PC-9 (cell line): ENCODE measurements at regions not wholly inside any gene's neighbourhood (a gene's known extent, or its start where the extent isn't known, plus 50 kb on each side); places are given as distances from the start of the nearest gene placed in this dataset.

Source experiments
- BruUV-seq: library from RNA; stranded (reverse); fragments of 400-500 nt; replicated peaks from 2 replicates; lab custom pipeline; 2021; lab: Mats Ljungman, UMichigan
- CTCF ChIA-PET: fragments of 300-600 bp; sonication (Branson Sonifier 250); formaldehyde crosslinking; loops from one replicate; lab custom pipeline; 2022; ENCODE audit warnings: antibody characterized with exemption; lab: Charles Lee
- POLR2A ChIA-PET: fragments of 300-600 bp; sonication (Branson Sonifier 250); formaldehyde crosslinking; loops from one replicate; lab custom pipeline; 2022; ENCODE audit warnings: antibody characterized with exemption; ENCODE audit not compliant: unreplicated experiment; lab: Charles Lee
- DNase-seq, 2 experiments: peaks; one replicate each; pipeline versions ENCODE4 v3.0.0 to v3.0.0-alpha.2; 2015 to 2022; ENCODE audit warnings: mixed read lengths in 1 of 2
- H2AFZ ChIP-seq: fragments of 200-600 bp; sonication (generic); 2 replicates; pipeline ENCODE4 v1.8.1; 2017; ENCODE audit warnings: antibody characterized with exemption
- H3F3A ChIP-seq: fragments of 200-600 bp; sonication (generic); 2 replicates; pipeline ENCODE4 v1.8.1; 2017; ENCODE audit warnings: antibody characterized with exemption, mild to moderate bottlenecking, low read depth; ENCODE audit not compliant: insufficient read depth
- H3K27ac ChIP-seq: fragments of 200-600 bp; sonication (generic); 2 replicates; pipeline ENCODE4 v1.6.1; 2016; ENCODE audit warnings: mixed run types
- H3K27me3 ChIP-seq: fragments of 200-600 bp; sonication (generic); 2 replicates; pipeline ENCODE4 v1.6.1; 2016; ENCODE audit warnings: low read depth, mixed run types; ENCODE audit not compliant: insufficient read depth
- H3K36me3 ChIP-seq: fragments of 200-600 bp; sonication (generic); 2 replicates; pipeline ENCODE4 v1.6.1; 2016; ENCODE audit warnings: low read depth, mixed run types
- H3K4me1 ChIP-seq: fragments of 200-600 bp; sonication (generic); replicated peaks from 2 replicates; pipeline ENCODE4 v1.6.1; 2016; ENCODE audit warnings: mixed run types; ENCODE audit not compliant: insufficient read depth
- H3K4me2 ChIP-seq: fragments of 200-600 bp; sonication (generic); 2 replicates; pipeline ENCODE4 v1.6.1; 2017; ENCODE audit warnings: mixed run types
- H3K4me3 ChIP-seq: fragments of 200-600 bp; sonication (generic); 2 replicates; pipeline ENCODE4 v1.6.1; 2016; ENCODE audit warnings: mixed run types
- H3K79me2 ChIP-seq: fragments of 200-600 bp; sonication (generic); 2 replicates; pipeline ENCODE4 v1.6.1; 2017; ENCODE audit warnings: low read depth, mixed run types
- H3K9me2 ChIP-seq: fragments of 200-600 bp; sonication (generic); 2 replicates; pipeline ENCODE4 v1.8.1; 2017; ENCODE audit warnings: mild to moderate bottlenecking; ENCODE audit not compliant: insufficient read depth
- H3K9me3 ChIP-seq: fragments of 200-600 bp; sonication (generic); 2 replicates; pipeline ENCODE4 v1.8.1; 2016; ENCODE audit warnings: low read depth; ENCODE audit not compliant: insufficient read depth
- H4K20me1 ChIP-seq: fragments of 200-600 bp; sonication (generic); 2 replicates; pipeline ENCODE4 v1.8.1; 2017; ENCODE audit not compliant: insufficient read depth
- EZH2 ChIP-seq: fragments of 200-600 bp; sonication (generic); IDR thresholded peaks from 2 replicates; pipeline ENCODE4 v1.8.0; 2017; ENCODE audit warnings: antibody characterized with exemption, low read depth
- intact Hi-C: fragments of 100-400 bp; cut with micrococcal nuclease; formaldehyde crosslinking; loops from one replicate; pipeline ENCODE4 v1.10.0; 2022; ENCODE audit not compliant: unreplicated experiment
- TF ChIP-seq, protein P1 (sequence below): fragments of 200-600 bp; sonication (generic); conservative IDR thresholded peaks from 2 replicates; pipeline ENCODE4 v1.6.1; 2017; ENCODE audit warnings: mixed run types, antibody characterized with exemption, mild to moderate bottlenecking, moderate library complexity

DNA sequence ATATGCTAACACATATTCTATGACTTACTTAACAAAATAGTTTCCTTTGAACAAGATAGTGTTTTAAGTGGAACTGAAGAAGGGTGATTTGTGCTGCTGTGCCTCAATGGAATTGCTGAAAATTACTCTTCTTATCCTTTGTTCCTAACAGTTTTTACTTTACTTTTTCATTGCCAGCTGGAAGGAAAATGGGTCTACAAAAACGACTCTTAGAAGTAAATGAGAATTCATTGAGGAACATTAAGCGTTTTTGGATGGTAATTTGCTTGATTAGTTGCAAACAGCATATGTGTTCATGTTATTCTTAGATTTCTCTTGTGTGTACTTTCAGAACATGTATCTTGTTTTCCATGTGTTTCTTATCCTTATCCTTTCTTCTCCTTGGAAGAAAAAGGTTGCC is 170.4 kb upstream of the VEGFC start:
- no peak overlapping the region for H3K4me2 ChIP-seq
- POLR2A ChIA-PET, result no interaction called here
- TF ChIP-seq EZH2, result no peak
- intact Hi-C loops, result no loop called here
- no peaks in the 10 kb centered on the region for H3F3A ChIP-seq
- H3K9me2 ChIP-seq, result no peaks in the 10 kb centered on the region
- H2AFZ ChIP-seq, result no peak overlapping the region
- no peak overlapping the region for H3K27ac ChIP-seq
- no peak for DNase-seq
- H4K20me1 ChIP-seq, result no peaks in the 10 kb centered on the region
- CTCF ChIA-PET, result interaction anchor here (1.7 kb wide), 1 partner anchor 84 kb away, joined by 11 read pairs; no protein-coding TSS in a partner anchor
- no peaks in the 10 kb centered on the region for H3K36me3 ChIP-seq
- no peak overlapping the region for H3K4me3 ChIP-seq
- H3K4me1 ChIP-seq, result no peaks in the 10 kb centered on the region
- no peaks in the 10 kb centered on the region for H3K27me3 ChIP-seq
- H3K79me2 ChIP-seq, result no peaks in the 10 kb centered on the region
- no peaks in the 10 kb centered on the region for H3K9me3 ChIP-seq
- no TSS peak for BruUV-seq

DNA sequence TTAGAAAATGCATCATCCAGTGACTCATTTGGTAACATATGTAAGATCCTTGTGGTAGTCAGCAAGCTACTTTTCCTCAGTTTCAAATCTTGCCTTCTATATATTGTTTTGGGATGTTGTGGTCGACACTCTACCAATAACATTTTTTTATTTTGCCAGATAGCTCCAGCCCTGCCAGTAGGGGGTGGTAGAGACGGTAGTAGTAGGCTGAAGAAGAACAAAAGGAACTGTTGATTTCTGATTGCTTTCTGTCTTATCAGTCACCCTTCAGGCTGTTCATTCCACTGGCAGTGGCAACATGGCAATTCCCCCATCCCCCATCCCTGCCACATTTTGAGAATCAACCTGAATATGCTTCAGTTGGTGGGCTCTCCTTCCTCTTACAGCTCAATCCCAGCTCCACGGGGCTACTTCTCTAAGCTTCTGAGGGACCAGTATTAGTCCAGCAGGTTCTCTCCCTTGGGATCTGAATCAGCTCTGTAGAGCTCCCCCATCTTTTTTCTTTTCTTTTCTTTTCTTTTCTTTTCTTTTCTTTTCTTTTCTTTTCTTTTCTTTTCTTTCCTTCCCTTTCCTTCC is 171.5 kb upstream of the VEGFC start:
- no TSS peak for BruUV-seq
- intact Hi-C loops, result no loop called here
- Histone ChIP-seq H3K27ac (no peak overlapping the region), H3K27me3 (no peaks in the 10 kb centered on the region), H3K4me1 (no peaks in the 10 kb centered on the region), H3K9me2 (no peaks in the 10 kb centered on the region), H3F3A (no peaks in the 10 kb centered on the region), H3K4me2 (no peak overlapping the region), H3K9me3 (no peaks in the 10 kb centered on the region), H3K36me3 (no peaks in the 10 kb centered on the region), H2AFZ (0 out of 2 replicates have a peak overlapping the region, but pooled peaks have one; percentile 27), H4K20me1 (no peaks in the 10 kb centered on the region), H3K4me3 (no peak overlapping the region), H3K79me2 (no peaks in the 10 kb centered on the region)
- TF ChIP-seq, protein P1, sequence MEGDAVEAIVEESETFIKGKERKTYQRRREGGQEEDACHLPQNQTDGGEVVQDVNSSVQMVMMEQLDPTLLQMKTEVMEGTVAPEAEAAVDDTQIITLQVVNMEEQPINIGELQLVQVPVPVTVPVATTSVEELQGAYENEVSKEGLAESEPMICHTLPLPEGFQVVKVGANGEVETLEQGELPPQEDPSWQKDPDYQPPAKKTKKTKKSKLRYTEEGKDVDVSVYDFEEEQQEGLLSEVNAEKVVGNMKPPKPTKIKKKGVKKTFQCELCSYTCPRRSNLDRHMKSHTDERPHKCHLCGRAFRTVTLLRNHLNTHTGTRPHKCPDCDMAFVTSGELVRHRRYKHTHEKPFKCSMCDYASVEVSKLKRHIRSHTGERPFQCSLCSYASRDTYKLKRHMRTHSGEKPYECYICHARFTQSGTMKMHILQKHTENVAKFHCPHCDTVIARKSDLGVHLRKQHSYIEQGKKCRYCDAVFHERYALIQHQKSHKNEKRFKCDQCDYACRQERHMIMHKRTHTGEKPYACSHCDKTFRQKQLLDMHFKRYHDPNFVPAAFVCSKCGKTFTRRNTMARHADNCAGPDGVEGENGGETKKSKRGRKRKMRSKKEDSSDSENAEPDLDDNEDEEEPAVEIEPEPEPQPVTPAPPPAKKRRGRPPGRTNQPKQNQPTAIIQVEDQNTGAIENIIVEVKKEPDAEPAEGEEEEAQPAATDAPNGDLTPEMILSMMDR, result peak; percentile 50; the same call in 1 of the 2 replicates
- no peak for TF ChIP-seq EZH2
- ChIA-PET POLR2A (interaction anchor here (0.5 kb wide), 1 partner anchor 115 kb away, joined by 7 read pairs; no protein-coding TSS in a partner anchor), CTCF (interaction anchor here (0.7 to 1.7 kb wide), 2 partner anchors 83 to 569 kb away, joined by 6 to 11 read pairs; no protein-coding TSS in a partner anchor)
- DNase-seq, result no peak

- Histone ChIP-seq H3F3A (no peaks in the 10 kb centered on the region), H3K27ac (no peak overlapping the region), H2AFZ (no peak overlapping the region), H3K4me2 (no peak overlapping the region), H3K27me3 (no peaks in the 10 kb centered on the region), H3K4me1 (no peaks in the 10 kb centered on the region), H3K79me2 (no peaks in the 10 kb centered on the region), H3K9me3 (no peaks in the 10 kb centered on the region), H3K9me2 (no peaks in the 10 kb centered on the region), H4K20me1 (no peaks in the 10 kb centered on the region), H3K36me3 (no peaks in the 10 kb centered on the region), H3K4me3 (no peak overlapping the region)
- TF ChIP-seq, protein P1, result no peak
- TF ChIP-seq EZH2, result no peak
- CTCF ChIA-PET, result no interaction called here
- intact Hi-C loops, result no loop called here
- no peak for DNase-seq
- POLR2A ChIA-PET, result interaction anchor here (0.5 kb wide), 1 partner anchor 203 kb away, joined by 3 read pairs; no protein-coding TSS in a partner anchor
- no TSS peak for BruUV-seq
These were observed 174.9 kb upstream of the VEGFC start for GRCh38 chr4:176967586-176967985.

GRCh38 chr4:176968094-176968493 is 175.4 kb upstream of the VEGFC start:
- H3K36me3 ChIP-seq, result no peaks in the 10 kb centered on the region
- H3K9me3 ChIP-seq, result no peaks in the 10 kb centered on the region
- ChIA-PET CTCF (no interaction called here), POLR2A (no interaction called here)
- H3K9me2 ChIP-seq, result no peaks in the 10 kb centered on the region
- no peaks in the 10 kb centered on the region for H3F3A ChIP-seq
- H3K4me2 ChIP-seq, result no peak overlapping the region
- intact Hi-C loops, result no loop called here
- no TSS peak for BruUV-seq
- H3K4me3 ChIP-seq, result no peak overlapping the region
- no peak for DNase-seq
- no peaks in the 10 kb centered on the region for H3K27me3 ChIP-seq
- no peaks in the 10 kb centered on the region for H3K4me1 ChIP-seq
- no peak overlapping the region for H3K27ac ChIP-seq
- H3K79me2 ChIP-seq, result no peaks in the 10 kb centered on the region
- H2AFZ ChIP-seq, result no peak overlapping the region
- TF ChIP-seq EZH2, result no peak
- TF ChIP-seq, protein P1, result no peak
- no peaks in the 10 kb centered on the region for H4K20me1 ChIP-seq
